ENCODE measurements at regions not wholly inside any gene's neighbourhood (a gene's known extent, or its start where the extent isn't known, plus 50 kb on each side); places are given as distances from the start of the nearest gene placed in this dataset.

GRCh38 chr7:53641091-53641490, 605.7 kb downstream of the POM121L12 start:
- Histone ChIP-seq H3K9me3 (replicated peaks; ENCODE audit: low read length) (no peaks in the 10 kb centered on the region), H3K27me3 (ENCODE audit: control insufficient read depth, insufficient read depth, low read length) (no peaks in the 10 kb centered on the region), H3K4me1 (ENCODE audit: control insufficient read depth, insufficient read depth, low read length) (no peaks in the 10 kb centered on the region), H3K4me2 (ENCODE audit: low read length) (no peak overlapping the region), H3K36me3 (ENCODE audit: insufficient read depth, low read length) (no peaks in the 10 kb centered on the region), H3K9ac (ENCODE audit: low read depth, low read length) (no peak overlapping the region), H3K4me3 (ENCODE audit: low read length) (no peak overlapping the region)

GRCh38 chr7:53642361-53642760, 606.9 kb downstream of the POM121L12 start:
- Histone ChIP-seq H3K9me3 (replicated peaks; ENCODE audit: low read length) (no peaks in the 10 kb centered on the region), H3K4me2 (ENCODE audit: low read length) (no peak overlapping the region), H3K36me3 (ENCODE audit: insufficient read depth, low read length) (no peaks in the 10 kb centered on the region), H3K9ac (ENCODE audit: low read depth, low read length) (no peak overlapping the region), H3K4me1 (ENCODE audit: control insufficient read depth, insufficient read depth, low read length) (no peaks in the 10 kb centered on the region), H3K4me3 (ENCODE audit: low read length) (no peak overlapping the region), H3K27me3 (ENCODE audit: control insufficient read depth, insufficient read depth, low read length) (no peaks in the 10 kb centered on the region)

- no peak overlapping the region for H3K9ac ChIP-seq (ENCODE audit: low read depth, low read length)
- no peaks in the 10 kb centered on the region for H3K27me3 ChIP-seq (ENCODE audit: control insufficient read depth, insufficient read depth, low read length)
- H3K9me3 ChIP-seq (replicated peaks; ENCODE audit: low read length), result no peaks in the 10 kb centered on the region
- H3K4me2 ChIP-seq (ENCODE audit: low read length), result no peak overlapping the region
- H3K36me3 ChIP-seq (ENCODE audit: insufficient read depth, low read length), result no peaks in the 10 kb centered on the region
- no peaks in the 10 kb centered on the region for H3K4me1 ChIP-seq (ENCODE audit: control insufficient read depth, insufficient read depth, low read length)
- no peak overlapping the region for H3K4me3 ChIP-seq (ENCODE audit: low read length)
These were observed 607.4 kb downstream of the POM121L12 start for GRCh38 chr7:53642866-53643265.

GRCh38 chr7:53656881-53657280, 621.4 kb downstream of the POM121L12 start:
- Histone ChIP-seq H3K27me3 (ENCODE audit: control insufficient read depth, insufficient read depth, low read length) (no peaks in the 10 kb centered on the region), H3K4me2 (ENCODE audit: low read length) (no peak overlapping the region), H3K36me3 (ENCODE audit: insufficient read depth, low read length) (no peaks in the 10 kb centered on the region), H3K4me3 (ENCODE audit: low read length) (no peak overlapping the region), H3K9ac (ENCODE audit: low read depth, low read length) (no peak overlapping the region), H3K4me1 (ENCODE audit: control insufficient read depth, insufficient read depth, low read length) (peaks cover 10% of the 10 kb centered on the region), H3K9me3 (replicated peaks; ENCODE audit: low read length) (no peaks in the 10 kb centered on the region)

GRCh38 chr7:53657586-53657985, 622.2 kb downstream of the POM121L12 start:
- Histone ChIP-seq H3K9ac (ENCODE audit: low read depth, low read length) (no peak overlapping the region), H3K4me3 (ENCODE audit: low read length) (no peak overlapping the region), H3K4me1 (ENCODE audit: control insufficient read depth, insufficient read depth, low read length) (peaks cover 10% of the 10 kb centered on the region)

GRCh38 chr7:53658951-53659350, 623.5 kb downstream of the POM121L12 start:
- Histone ChIP-seq H3K4me2 (ENCODE audit: low read length) (no peak overlapping the region), H3K36me3 (ENCODE audit: insufficient read depth, low read length) (no peaks in the 10 kb centered on the region), H3K4me3 (ENCODE audit: low read length) (no peak overlapping the region), H3K9ac (ENCODE audit: low read depth, low read length) (no peak overlapping the region), H3K9me3 (replicated peaks; ENCODE audit: low read length) (no peaks in the 10 kb centered on the region), H3K27me3 (ENCODE audit: control insufficient read depth, insufficient read depth, low read length) (no peaks in the 10 kb centered on the region), H3K4me1 (ENCODE audit: control insufficient read depth, insufficient read depth, low read length) (peaks cover 10% of the 10 kb centered on the region)

More at GRCh38 chr7:53657586-53657985, 622.2 kb downstream of the POM121L12 start:
- Histone ChIP-seq H3K9me3 (replicated peaks; ENCODE audit: low read length) (no peaks in the 10 kb centered on the region), H3K36me3 (ENCODE audit: insufficient read depth, low read length) (no peaks in the 10 kb centered on the region), H3K27me3 (ENCODE audit: control insufficient read depth, insufficient read depth, low read length) (no peaks in the 10 kb centered on the region), H3K4me2 (ENCODE audit: low read length) (no peak overlapping the region)

GRCh38 chr7:53661645-53662217, 626.3 kb downstream of the POM121L12 start:
- Histone ChIP-seq H3K36me3 (ENCODE audit: insufficient read depth, low read length) (no peaks in the 10 kb centered on the region), H3K27me3 (ENCODE audit: control insufficient read depth, insufficient read depth, low read length) (no peaks in the 10 kb centered on the region), H3K4me2 (ENCODE audit: low read length) (no peak overlapping the region), H3K4me1 (ENCODE audit: control insufficient read depth, insufficient read depth, low read length) (peaks cover 10% of the 10 kb centered on the region), H3K9ac (ENCODE audit: low read depth, low read length) (no peak overlapping the region), H3K9me3 (replicated peaks; ENCODE audit: low read length) (no peaks in the 10 kb centered on the region), H3K4me3 (ENCODE audit: low read length) (no peak overlapping the region)

- no peak overlapping the region for H3K4me2 ChIP-seq (ENCODE audit: low read length)
- no peaks in the 10 kb centered on the region for H3K4me1 ChIP-seq (ENCODE audit: control insufficient read depth, insufficient read depth, low read length)
- no peaks in the 10 kb centered on the region for H3K9me3 ChIP-seq (replicated peaks; ENCODE audit: low read length)
- no peaks in the 10 kb centered on the region for H3K36me3 ChIP-seq (ENCODE audit: insufficient read depth, low read length)
- H3K9ac ChIP-seq (ENCODE audit: low read depth, low read length), result no peak overlapping the region
- H3K4me3 ChIP-seq (ENCODE audit: low read length), result no peak overlapping the region
- no peaks in the 10 kb centered on the region for H3K27me3 ChIP-seq (ENCODE audit: control insufficient read depth, insufficient read depth, low read length)
These were observed 637.2 kb downstream of the POM121L12 start for GRCh38 chr7:53672681-53673080.

GRCh38 chr7:53675835-53676234, 640.4 kb downstream of the POM121L12 start:
- Histone ChIP-seq H3K9ac (ENCODE audit: low read depth, low read length) (no peak overlapping the region), H3K4me3 (ENCODE audit: low read length) (no peak overlapping the region), H3K4me2 (ENCODE audit: low read length) (no peak overlapping the region), H3K9me3 (replicated peaks; ENCODE audit: low read length) (no peaks in the 10 kb centered on the region), H3K36me3 (ENCODE audit: insufficient read depth, low read length) (no peaks in the 10 kb centered on the region), H3K4me1 (ENCODE audit: control insufficient read depth, insufficient read depth, low read length) (no peaks in the 10 kb centered on the region), H3K27me3 (ENCODE audit: control insufficient read depth, insufficient read depth, low read length) (no peaks in the 10 kb centered on the region)

- no peaks in the 10 kb centered on the region for H3K27me3 ChIP-seq (ENCODE audit: control insufficient read depth, insufficient read depth, low read length)
- H3K4me2 ChIP-seq (ENCODE audit: low read length), result no peak overlapping the region
- H3K9ac ChIP-seq (ENCODE audit: low read depth, low read length), result no peak overlapping the region
- H3K36me3 ChIP-seq (ENCODE audit: insufficient read depth, low read length), result no peaks in the 10 kb centered on the region
- H3K4me3 ChIP-seq (ENCODE audit: low read length), result no peak overlapping the region
- H3K9me3 ChIP-seq (replicated peaks; ENCODE audit: low read length), result no peaks in the 10 kb centered on the region
- H3K4me1 ChIP-seq (ENCODE audit: control insufficient read depth, insufficient read depth, low read length), result no peaks in the 10 kb centered on the region
These were observed 649.3 kb downstream of the POM121L12 start for GRCh38 chr7:53684693-53685092.

GRCh38 chr7:53690411-53690810, 655.0 kb downstream of the POM121L12 start:
- H3K9me3 ChIP-seq (replicated peaks; ENCODE audit: low read length), result no peaks in the 10 kb centered on the region
- no peaks in the 10 kb centered on the region for H3K27me3 ChIP-seq (ENCODE audit: control insufficient read depth, insufficient read depth, low read length)
- H3K4me2 ChIP-seq (ENCODE audit: low read length), result no peak overlapping the region
- no peaks in the 10 kb centered on the region for H3K36me3 ChIP-seq (ENCODE audit: insufficient read depth, low read length)
- no peak overlapping the region for H3K4me3 ChIP-seq (ENCODE audit: low read length)
- H3K4me1 ChIP-seq (ENCODE audit: control insufficient read depth, insufficient read depth, low read length), result no peaks in the 10 kb centered on the region
- H3K9ac ChIP-seq (ENCODE audit: low read depth, low read length), result no peak overlapping the region

GRCh38 chr7:53697913-53698312, 662.5 kb downstream of the POM121L12 start:
- Histone ChIP-seq H3K4me3 (ENCODE audit: low read length) (no peak overlapping the region), H3K4me1 (ENCODE audit: control insufficient read depth, insufficient read depth, low read length) (no peaks in the 10 kb centered on the region), H3K4me2 (ENCODE audit: low read length) (no peak overlapping the region), H3K9me3 (replicated peaks; ENCODE audit: low read length) (no peaks in the 10 kb centered on the region), H3K36me3 (ENCODE audit: insufficient read depth, low read length) (no peaks in the 10 kb centered on the region), H3K27me3 (ENCODE audit: control insufficient read depth, insufficient read depth, low read length) (no peaks in the 10 kb centered on the region), H3K9ac (ENCODE audit: low read depth, low read length) (no peak overlapping the region)

Data from skeletal muscle satellite cell (primary cell).